Colonic mucosa (tissue), 4 donors: ENCODE measurements at regions not wholly inside any gene's neighbourhood (a gene's known extent, or its start where the extent isn't known, plus 50 kb on each side); places are given as distances from the start of the nearest gene placed in this dataset.

Experiments used
- DNase-seq: peaks from one replicate; pipeline ENCODE4 v3.0.0-alpha.2; 2020
- H3K27ac ChIP-seq: fragments of 200-600 bp; one replicate; pipeline ENCODE4 v1.8.0; 2021
- H3K27me3 ChIP-seq: fragments of 200-600 bp; one replicate; pipeline ENCODE4 v1.8.0; 2021
- H3K36me3 ChIP-seq: fragments of 200-600 bp; one replicate; pipeline ENCODE4 v1.8.0; 2021
- H3K4me1 ChIP-seq: fragments of 200-600 bp; one replicate; pipeline ENCODE4 v1.8.0; 2021; ENCODE audit warnings: mild to moderate bottlenecking
- H3K4me3 ChIP-seq: fragments of 200-600 bp; one replicate; pipeline ENCODE4 v1.8.0; 2021
- H3K9ac ChIP-seq, 2 donors: one replicate each; pipeline ENCODE4 v1.7.0; 2013; ENCODE audit warnings: control low read depth in 2 of 2, low read depth in 2 of 2, low read length in 2 of 2
- H3K9me3 ChIP-seq: fragments of 200-600 bp; one replicate; pipeline ENCODE4 v1.8.0; 2021
- intact Hi-C: fragments of 100-400 bp; cut with DNase I; formaldehyde crosslinking; loops from one replicate; pipeline ENCODE4 v1.14.1; 2022
- TF ChIP-seq, protein P1 (sequence below): fragments of 200-600 bp; IDR thresholded peaks from one replicate; pipeline ENCODE4 v1.8.0; 2022; ENCODE audit warnings: antibody characterized with exemption, mild to moderate bottlenecking
- donor health status: healthy.
- donor health status: DM: no; HTN: no; CAD: no.
- donor health status: DM: no; HTN: no; CAD: no.

GRCh38 chr17:59464246-59464645, 101.2 kb upstream of the DHX40 start:
- Histone ChIP-seq H3K4me3 (no peak overlapping the region), H3K9me3 (no peaks in the 10 kb centered on the region), H3K9ac (no peak overlapping the region), H3K36me3 (no peaks in the 10 kb centered on the region), H3K4me1 (peaks cover 2% of the 10 kb centered on the region), H3K27ac (no peak overlapping the region), H3K27me3 (no peaks in the 10 kb centered on the region)
- no peak for DNase-seq
- intact Hi-C loops: no loop called here
- TF ChIP-seq, protein P1, sequence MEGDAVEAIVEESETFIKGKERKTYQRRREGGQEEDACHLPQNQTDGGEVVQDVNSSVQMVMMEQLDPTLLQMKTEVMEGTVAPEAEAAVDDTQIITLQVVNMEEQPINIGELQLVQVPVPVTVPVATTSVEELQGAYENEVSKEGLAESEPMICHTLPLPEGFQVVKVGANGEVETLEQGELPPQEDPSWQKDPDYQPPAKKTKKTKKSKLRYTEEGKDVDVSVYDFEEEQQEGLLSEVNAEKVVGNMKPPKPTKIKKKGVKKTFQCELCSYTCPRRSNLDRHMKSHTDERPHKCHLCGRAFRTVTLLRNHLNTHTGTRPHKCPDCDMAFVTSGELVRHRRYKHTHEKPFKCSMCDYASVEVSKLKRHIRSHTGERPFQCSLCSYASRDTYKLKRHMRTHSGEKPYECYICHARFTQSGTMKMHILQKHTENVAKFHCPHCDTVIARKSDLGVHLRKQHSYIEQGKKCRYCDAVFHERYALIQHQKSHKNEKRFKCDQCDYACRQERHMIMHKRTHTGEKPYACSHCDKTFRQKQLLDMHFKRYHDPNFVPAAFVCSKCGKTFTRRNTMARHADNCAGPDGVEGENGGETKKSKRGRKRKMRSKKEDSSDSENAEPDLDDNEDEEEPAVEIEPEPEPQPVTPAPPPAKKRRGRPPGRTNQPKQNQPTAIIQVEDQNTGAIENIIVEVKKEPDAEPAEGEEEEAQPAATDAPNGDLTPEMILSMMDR: no peak

DNA sequence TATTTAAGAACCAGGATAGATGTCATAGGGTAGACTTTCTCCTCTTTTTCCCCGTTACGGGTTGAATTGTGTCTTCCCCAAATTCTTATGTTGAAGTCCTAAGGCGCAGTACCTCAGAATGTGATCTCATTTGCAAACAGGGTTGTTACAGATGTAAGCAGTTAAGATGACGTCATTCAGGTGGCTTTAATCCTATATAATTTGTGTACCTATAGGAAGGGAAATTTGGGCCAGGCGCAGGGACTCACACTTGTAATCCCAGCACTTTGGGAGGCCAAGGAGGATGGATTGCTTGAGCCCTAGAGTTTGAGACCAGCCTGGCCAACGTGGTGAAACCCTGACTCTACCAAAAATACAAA, 99.5 kb upstream of the DHX40 start:
- Histone ChIP-seq H3K9ac (peak overlapping the region in 1 of 2 donors; percentile 2), H3K27ac (no peak overlapping the region), H3K4me3 (no peak overlapping the region), H3K4me1 (peaks cover 2% of the 10 kb centered on the region), H3K36me3 (no peaks in the 10 kb centered on the region), H3K27me3 (no peaks in the 10 kb centered on the region), H3K9me3 (no peaks in the 10 kb centered on the region)
- TF ChIP-seq, protein P1: no peak
- no peak for DNase-seq
- intact Hi-C loops: no loop called here

DNA sequence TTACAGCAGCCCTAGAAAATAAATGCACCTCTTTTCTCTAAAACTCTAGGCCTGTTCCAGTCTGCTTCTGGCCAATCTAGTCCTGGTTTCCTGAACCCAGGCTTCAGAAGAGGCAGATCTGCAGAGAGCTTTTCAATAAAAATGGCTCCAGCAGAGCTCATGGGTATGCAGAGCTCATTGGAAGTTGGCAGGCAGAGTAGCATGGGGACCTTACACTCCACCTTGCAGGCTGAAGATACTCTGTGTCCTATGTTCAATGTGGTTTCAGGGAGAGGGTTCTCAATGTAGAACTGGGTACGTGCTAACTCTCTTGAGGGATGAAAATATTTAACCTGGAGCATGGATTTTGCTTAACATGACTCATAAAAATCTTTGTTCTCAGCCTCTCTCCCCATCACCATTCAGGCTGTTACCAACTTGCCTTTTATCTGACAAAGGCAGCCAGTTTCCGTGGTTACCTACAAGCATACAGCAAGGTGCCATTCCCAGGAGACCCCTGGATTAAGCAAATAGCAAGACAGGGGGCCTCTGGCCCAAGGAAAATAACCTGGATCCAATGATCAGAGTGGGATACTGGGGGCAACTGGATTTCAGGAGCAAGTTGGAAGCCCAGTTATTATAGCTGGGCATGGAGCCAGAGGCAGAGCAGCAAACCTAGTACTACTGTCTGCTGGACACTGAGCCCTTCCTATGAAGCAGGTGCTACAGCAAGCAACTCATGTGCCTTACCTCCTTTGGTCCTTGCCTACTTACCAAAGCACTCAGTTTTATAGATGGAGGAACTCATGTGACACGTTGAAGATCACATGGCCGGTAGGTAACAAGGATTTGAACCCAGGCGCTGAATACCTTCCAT, 98.2 kb upstream of the DHX40 start:
- Histone ChIP-seq H3K9ac (no peak overlapping the region), H3K4me1 (peaks cover 2% of the 10 kb centered on the region), H3K27ac (no peak overlapping the region), H3K4me3 (no peak overlapping the region), H3K36me3 (no peaks in the 10 kb centered on the region), H3K27me3 (no peaks in the 10 kb centered on the region), H3K9me3 (no peaks in the 10 kb centered on the region)
- no peak for DNase-seq
- intact Hi-C loops: no loop called here
- TF ChIP-seq, protein P1: no peak

DNA sequence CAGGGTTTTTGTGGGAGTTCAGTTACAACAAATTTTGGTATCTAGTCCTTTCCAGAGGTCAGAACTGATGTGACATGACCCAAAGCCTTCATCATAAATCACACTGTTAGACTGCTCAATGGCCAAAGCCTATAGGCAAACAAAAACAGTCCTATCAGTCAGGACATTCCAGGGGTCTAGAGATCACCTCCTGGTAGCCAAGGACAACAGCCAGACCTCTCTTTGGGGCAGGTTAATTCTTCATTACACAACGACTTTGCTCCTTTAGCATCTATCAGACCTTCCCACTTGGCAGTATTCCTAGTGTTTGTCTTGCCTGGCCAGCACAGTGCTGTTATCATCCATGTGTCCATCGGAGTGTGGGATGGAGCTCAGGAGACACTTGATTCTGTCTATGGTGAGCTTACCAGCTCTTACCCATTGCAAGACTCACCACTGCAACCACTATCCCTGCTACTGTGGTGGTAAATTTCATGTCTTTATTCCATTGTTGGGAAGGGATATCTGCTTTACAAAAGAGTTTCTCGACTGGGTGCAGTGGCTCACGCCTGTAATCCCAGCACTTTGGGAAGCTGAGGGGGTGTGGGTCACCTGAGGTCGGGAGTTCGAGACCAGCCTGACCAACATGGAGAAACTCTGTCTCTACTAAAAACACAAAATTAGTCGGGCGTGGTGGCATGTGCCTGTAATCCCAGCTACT, 95.5 kb upstream of the DHX40 start:
- intact Hi-C loops: no loop called here
- DNase-seq: no peak
- TF ChIP-seq, protein P1: no peak
- no peak overlapping the region for H3K4me3 ChIP-seq
- H3K4me1 ChIP-seq: no peaks in the 10 kb centered on the region
- H3K27me3 ChIP-seq: no peaks in the 10 kb centered on the region
- no peak overlapping the region for H3K9ac ChIP-seq
- H3K36me3 ChIP-seq: no peaks in the 10 kb centered on the region
- no peaks in the 10 kb centered on the region for H3K9me3 ChIP-seq
- no peak overlapping the region for H3K27ac ChIP-seq

GRCh38 chr17:59470624-59471297, 94.6 kb upstream of the DHX40 start:
- Histone ChIP-seq H3K4me1 (no peaks in the 10 kb centered on the region), H3K9ac (no peak overlapping the region), H3K27ac (no peak overlapping the region), H3K9me3 (no peaks in the 10 kb centered on the region), H3K4me3 (no peak overlapping the region), H3K36me3 (no peaks in the 10 kb centered on the region), H3K27me3 (no peaks in the 10 kb centered on the region)
- TF ChIP-seq, protein P1: no peak
- intact Hi-C loops: no loop called here
- DNase-seq: no peak
